Loucy (cell line): ENCODE measurements at regions not wholly inside any gene's neighbourhood (a gene's known extent, or its start where the extent isn't known, plus 50 kb on each side); places are given as distances from the start of the nearest gene placed in this dataset.
A peak's percentile ranks its signal among the peaks of the same experiment; 100 is the strongest.

Experiments
- CTCF ChIP-seq: fragments of 200-600 bp; sonication (generic); conservative IDR thresholded peaks from 2 replicates; pipeline ENCODE4 v1.5.1; 2014; ENCODE audit warnings: mild to moderate bottlenecking, antibody characterized with exemption, low read length
- EZH2phosphoT487 ChIP-seq: fragments of 200-600 bp; IDR thresholded peaks from 2 replicates; pipeline ENCODE4 v1.6.1; 2018; ENCODE audit warnings: antibody characterized with exemption, mild to moderate bottlenecking, moderate library complexity, borderline replicate concordance

- TF ChIP-seq CTCF = peak; percentile 95
- TF ChIP-seq EZH2phosphoT487 = no peak
Measured at GRCh38 chr10:2839081-2839725, 228.1 kb upstream of the PFKP start.
